ENCODE measurements at regions not wholly inside any gene's neighbourhood (a gene's known extent, or its start where the extent isn't known, plus 50 kb on each side); places are given as distances from the start of the nearest gene placed in this dataset.

GRCh38 chr10:88147000-88147798, 283.8 kb downstream of the PTEN start:
- no peak for TF ChIP-seq CTCF (IDR thresholded peaks at IDR 0.05; ENCODE audit: insufficient read depth, low read depth, low read length)
- no peak overlapping the region for H3K4me3 ChIP-seq (ENCODE audit: low read depth, low read length)
- no peak for DNase-seq (ENCODE audit: low read depth)

GRCh38 chr10:88149906-88150305, 286.5 kb downstream of the PTEN start:
- no peak for DNase-seq (ENCODE audit: low read depth)
- no peak overlapping the region for H3K4me3 ChIP-seq (ENCODE audit: low read depth, low read length)
- TF ChIP-seq CTCF (IDR thresholded peaks at IDR 0.05; ENCODE audit: insufficient read depth, low read depth, low read length): no peak

GRCh38 chr10:88150339-88150738, 286.9 kb downstream of the PTEN start:
- no peak overlapping the region for H3K4me3 ChIP-seq (ENCODE audit: low read depth, low read length)
- TF ChIP-seq CTCF (IDR thresholded peaks at IDR 0.05; ENCODE audit: insufficient read depth, low read depth, low read length): no peak
- DNase-seq (ENCODE audit: low read depth): peak; percentile 42

GRCh38 chr10:88152728-88153133, 289.3 kb downstream of the PTEN start:
- no peak for TF ChIP-seq CTCF (IDR thresholded peaks at IDR 0.05; ENCODE audit: insufficient read depth, low read depth, low read length)
- no peak overlapping the region for H3K4me3 ChIP-seq (ENCODE audit: low read depth, low read length)
- peak; percentile 89 for DNase-seq (ENCODE audit: low read depth)

GRCh38 chr10:88154596-88155250, 291.3 kb downstream of the PTEN start:
- no peak overlapping the region for H3K4me3 ChIP-seq (ENCODE audit: low read depth, low read length)
- no peak for TF ChIP-seq CTCF (IDR thresholded peaks at IDR 0.05; ENCODE audit: insufficient read depth, low read depth, low read length)
- DNase-seq (ENCODE audit: low read depth): peak; percentile 58

GRCh38 chr10:88156341-88156740, 292.9 kb downstream of the PTEN start:
- no peak for TF ChIP-seq CTCF (IDR thresholded peaks at IDR 0.05; ENCODE audit: insufficient read depth, low read depth, low read length)
- DNase-seq (ENCODE audit: low read depth): peak; percentile 85

More at GRCh38 chr10:88156341-88156740, 292.9 kb downstream of the PTEN start:
- no peak overlapping the region for H3K4me3 ChIP-seq (ENCODE audit: low read depth, low read length)

Measured in fibroblast of villous mesenchyme (primary cell).